ENCODE measurements at regions not wholly inside any gene's neighbourhood (a gene's known extent, or its start where the extent isn't known, plus 50 kb on each side); places are given as distances from the start of the nearest gene placed in this dataset.

- Histone ChIP-seq H3K27ac (ENCODE audit: low read length) (no peak overlapping the region), H3K27me3 (ENCODE audit: control insufficient read depth, insufficient read depth, low read length) (no peaks in the 10 kb centered on the region), H3K36me3 (ENCODE audit: control insufficient read depth, insufficient read depth, low read length) (no peaks in the 10 kb centered on the region), H3K9me3 (ENCODE audit: control insufficient read depth, insufficient read depth, low read depth, low read length) (no peaks in the 10 kb centered on the region), H3K4me3 (ENCODE audit: low read depth in 2 of 2, low read length in 2 of 2) (no peak overlapping the region), H3K4me1 (ENCODE audit: control insufficient read depth, insufficient read depth, low read length) (no peaks in the 10 kb centered on the region)
- TF ChIP-seq SIN3A (IDR thresholded peaks at IDR 0.05; ENCODE audit: borderline replicate concordance, insufficient read depth, low read depth, low read length) (no peak), POLR2AphosphoS5 (IDR thresholded peaks at IDR 0.05; ENCODE audit: low read depth, low read length) (no peak), TCF7L2 (IDR thresholded peaks at IDR 0.05; ENCODE audit: low read depth, low read length) (no peak), REST (IDR thresholded peaks at IDR 0.05; ENCODE audit: insufficient read depth in 1 of 2, low read depth in 2 of 2, low read length in 1 of 2) (no peak), CTCF (IDR thresholded peaks at IDR 0.05) (no peak)
- POLR2A ChIA-PET, result no interaction called here
- DNase-seq (ENCODE audit: low read depth, low spot score) (no peak), ATAC-seq (no peak)
- in situ Hi-C loops (cut with HindIII; ENCODE audit: low pct_unique_long_range_greater_than_20kb, low sequenced_read_pairs) (no loop called here), intact Hi-C loops (cut with micrococcal nuclease; ENCODE audit: unreplicated experiment) (no loop called here)
- CTCF ChIA-PET, result no interaction called here
- no TSS peak for BruUV-seq (replicated peaks)
Observed at GRCh38 chr9:16170119-16170518, 617.3 kb downstream of the CCDC171 start.

- POLR2A ChIA-PET, result no interaction called here
- H3K4me1 ChIP-seq (ENCODE audit: control insufficient read depth, insufficient read depth, low read length), result no peaks in the 10 kb centered on the region
- DNase-seq (ENCODE audit: low read depth, low spot score) (no peak), ATAC-seq (no peak)
- H3K9me3 ChIP-seq (ENCODE audit: control insufficient read depth, insufficient read depth, low read depth, low read length), result no peaks in the 10 kb centered on the region
- CTCF ChIA-PET, result no interaction called here
- H3K36me3 ChIP-seq (ENCODE audit: control insufficient read depth, insufficient read depth, low read length), result no peaks in the 10 kb centered on the region
- H3K27me3 ChIP-seq (ENCODE audit: control insufficient read depth, insufficient read depth, low read length), result no peaks in the 10 kb centered on the region
- intact Hi-C loops (cut with micrococcal nuclease; ENCODE audit: unreplicated experiment) (no loop called here), in situ Hi-C loops (cut with HindIII; ENCODE audit: low pct_unique_long_range_greater_than_20kb, low sequenced_read_pairs) (no loop called here)
- no TSS peak for BruUV-seq (replicated peaks)
- no peak overlapping the region for H3K4me3 ChIP-seq (ENCODE audit: low read depth in 2 of 2, low read length in 2 of 2)
- H3K27ac ChIP-seq (ENCODE audit: low read length), result no peak overlapping the region
- TF ChIP-seq CTCF (IDR thresholded peaks at IDR 0.05) (no peak), POLR2AphosphoS5 (IDR thresholded peaks at IDR 0.05; ENCODE audit: low read depth, low read length) (no peak), TCF7L2 (IDR thresholded peaks at IDR 0.05; ENCODE audit: low read depth, low read length) (no peak), REST (IDR thresholded peaks at IDR 0.05; ENCODE audit: insufficient read depth in 1 of 2, low read depth in 2 of 2, low read length in 1 of 2) (no peak), SIN3A (IDR thresholded peaks at IDR 0.05; ENCODE audit: borderline replicate concordance, insufficient read depth, low read depth, low read length) (no peak)
Observed at GRCh38 chr9:16171911-16172310, 619.1 kb downstream of the CCDC171 start.
